Neural progenitor cell (in vitro differentiated cells): ENCODE measurements at regions not wholly inside any gene's neighbourhood (a gene's known extent, or its start where the extent isn't known, plus 50 kb on each side); places are given as distances from the start of the nearest gene placed in this dataset.

Source experiments
- DNase-seq: peaks from one replicate; pipeline ENCODE4 v3.0.0-alpha.2; 2016; ENCODE audit warnings: low spot score
- H2AFZ ChIP-seq: fragments of 200-600 bp; sonication (generic); replicated peaks from 2 replicates; pipeline ENCODE4 v1.6.1; 2016; ENCODE audit warnings: antibody characterized with exemption
- H3F3A ChIP-seq: fragments of 200-600 bp; sonication (generic); 2 replicates; pipeline ENCODE4 v1.6.1; 2016; ENCODE audit warnings: antibody characterized with exemption, low read depth
- H3K27ac ChIP-seq: fragments of 200-600 bp; sonication (generic); 2 replicates; pipeline ENCODE4 v1.5.1; 2016; ENCODE audit warnings: mild to moderate bottlenecking
- H3K27me3 ChIP-seq: fragments of 200-600 bp; sonication (generic); 2 replicates; pipeline ENCODE4 v1.6.1; 2016; ENCODE audit warnings: mild to moderate bottlenecking, moderate library complexity
- H3K36me3 ChIP-seq: fragments of 200-600 bp; sonication (generic); 2 replicates; pipeline ENCODE4 v1.5.1; 2016
- H3K4me1 ChIP-seq: fragments of 200-600 bp; sonication (generic); 2 replicates; pipeline ENCODE4 v1.6.1; 2016; ENCODE audit warnings: mixed run types
- H3K4me2 ChIP-seq: fragments of 200-600 bp; sonication (generic); 2 replicates; pipeline ENCODE4 v1.6.1; 2016
- H3K4me3 ChIP-seq: fragments of 200-600 bp; sonication (generic); 2 replicates; pipeline ENCODE4 v1.5.1; 2016
- H3K79me2 ChIP-seq: fragments of 200-600 bp; sonication (generic); 2 replicates; pipeline ENCODE4 v1.6.1; 2016; ENCODE audit warnings: low read depth
- H3K9ac ChIP-seq: fragments of 200-600 bp; sonication (generic); 2 replicates; pipeline ENCODE4 v1.6.1; 2016
- H3K9me3 ChIP-seq: fragments of 200-600 bp; sonication (generic); 2 replicates; pipeline ENCODE4 v1.5.1; 2016; ENCODE audit warnings: low read depth
- H4K20me1 ChIP-seq: fragments of 200-600 bp; sonication (generic); 2 replicates; pipeline ENCODE4 v1.6.1; 2016; ENCODE audit warnings: low read depth
- H3K27ac Mint-ChIP-seq: 3 replicates; pipeline ENCODE4 v1.8.0; 2021; ENCODE audit warnings: mixed read lengths
- H3K27me3 Mint-ChIP-seq: 2 replicates; pipeline ENCODE4 v1.8.0; 2022; ENCODE audit warnings: low read depth, mild to moderate bottlenecking, inconsistent platforms, moderate library complexity, mixed read lengths; ENCODE audit not compliant: insufficient read depth
- H3K36me3 Mint-ChIP-seq: 3 replicates; pipeline ENCODE4 v1.8.0; 2021; ENCODE audit warnings: mixed read lengths
- H3K4me1 Mint-ChIP-seq: 3 replicates; pipeline ENCODE4 v1.8.0; 2021; ENCODE audit warnings: mixed read lengths
- H3K4me3 Mint-ChIP-seq: 3 replicates; pipeline ENCODE4 v1.8.0; 2021; ENCODE audit warnings: mild to moderate bottlenecking, moderate library complexity, mixed read lengths
- H3K9me3 Mint-ChIP-seq: 3 replicates; pipeline ENCODE4 v1.8.0; 2020; ENCODE audit warnings: mixed read lengths
- EZH2 ChIP-seq: fragments of 200-600 bp; sonication (generic); IDR thresholded peaks from 2 replicates; pipeline ENCODE4 v1.6.1; 2017; ENCODE audit warnings: antibody characterized with exemption, mild to moderate bottlenecking, moderate library complexity
- EZH2phosphoT487 ChIP-seq: fragments of 200-600 bp; sonication (generic); IDR thresholded peaks from 2 replicates; pipeline ENCODE4 v1.6.1; 2017; ENCODE audit warnings: antibody characterized with exemption
- TF ChIP-seq, protein P1 (sequence below): fragments of 200-600 bp; sonication (generic); IDR thresholded peaks from 2 replicates; pipeline ENCODE4 v1.5.1; 2017; ENCODE audit warnings: antibody characterized with exemption, mild to moderate bottlenecking

DNA sequence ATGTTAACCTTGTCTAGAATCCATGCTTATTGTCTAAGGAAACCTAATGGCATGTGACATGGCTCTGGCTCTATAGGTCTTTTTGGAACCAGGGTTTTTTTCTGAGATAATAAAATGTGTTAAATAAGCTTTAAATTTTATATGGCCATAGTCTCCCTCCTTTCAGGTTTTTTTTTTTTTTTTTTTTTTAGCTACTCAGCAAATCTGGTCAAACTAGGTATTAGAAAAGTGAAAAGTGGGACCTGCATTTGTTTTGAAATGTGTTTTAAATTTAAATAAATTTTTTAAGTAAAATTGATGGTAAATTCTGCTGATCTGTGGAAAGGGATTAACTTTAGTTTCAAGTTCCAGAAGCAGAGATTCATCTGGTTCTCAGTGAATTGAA is 52.1 kb upstream of the NANOGP8 start:
- no peak overlapping the region for H3K27ac ChIP-seq
- H3K4me2 ChIP-seq, result no peak overlapping the region
- no peak overlapping the region for H3K9ac ChIP-seq
- no peaks in the 10 kb centered on the region for H3K36me3 ChIP-seq
- no peaks in the 10 kb centered on the region for H3K27me3 ChIP-seq
- Mint-ChIP-seq H3K4me1 (peaks cover 10% of the 10 kb centered on the region), H3K27ac (no peak overlapping the region), H3K36me3 (no peaks in the 10 kb centered on the region), H3K27me3 (no peaks in the 10 kb centered on the region), H3K9me3 (no peaks in the 10 kb centered on the region), H3K4me3 (no peak overlapping the region)
- TF ChIP-seq EZH2phosphoT487 (no peak), EZH2 (no peak)
- TF ChIP-seq, protein P1, sequence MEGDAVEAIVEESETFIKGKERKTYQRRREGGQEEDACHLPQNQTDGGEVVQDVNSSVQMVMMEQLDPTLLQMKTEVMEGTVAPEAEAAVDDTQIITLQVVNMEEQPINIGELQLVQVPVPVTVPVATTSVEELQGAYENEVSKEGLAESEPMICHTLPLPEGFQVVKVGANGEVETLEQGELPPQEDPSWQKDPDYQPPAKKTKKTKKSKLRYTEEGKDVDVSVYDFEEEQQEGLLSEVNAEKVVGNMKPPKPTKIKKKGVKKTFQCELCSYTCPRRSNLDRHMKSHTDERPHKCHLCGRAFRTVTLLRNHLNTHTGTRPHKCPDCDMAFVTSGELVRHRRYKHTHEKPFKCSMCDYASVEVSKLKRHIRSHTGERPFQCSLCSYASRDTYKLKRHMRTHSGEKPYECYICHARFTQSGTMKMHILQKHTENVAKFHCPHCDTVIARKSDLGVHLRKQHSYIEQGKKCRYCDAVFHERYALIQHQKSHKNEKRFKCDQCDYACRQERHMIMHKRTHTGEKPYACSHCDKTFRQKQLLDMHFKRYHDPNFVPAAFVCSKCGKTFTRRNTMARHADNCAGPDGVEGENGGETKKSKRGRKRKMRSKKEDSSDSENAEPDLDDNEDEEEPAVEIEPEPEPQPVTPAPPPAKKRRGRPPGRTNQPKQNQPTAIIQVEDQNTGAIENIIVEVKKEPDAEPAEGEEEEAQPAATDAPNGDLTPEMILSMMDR, result no peak
- H3K4me3 ChIP-seq, result no peak overlapping the region
- H3F3A ChIP-seq, result no peaks in the 10 kb centered on the region
- no peaks in the 10 kb centered on the region for H3K4me1 ChIP-seq
- H3K79me2 ChIP-seq, result no peaks in the 10 kb centered on the region
- DNase-seq, result no peak
- no peak overlapping the region for H2AFZ ChIP-seq
- no peaks in the 10 kb centered on the region for H3K9me3 ChIP-seq
- H4K20me1 ChIP-seq, result no peaks in the 10 kb centered on the region

DNA sequence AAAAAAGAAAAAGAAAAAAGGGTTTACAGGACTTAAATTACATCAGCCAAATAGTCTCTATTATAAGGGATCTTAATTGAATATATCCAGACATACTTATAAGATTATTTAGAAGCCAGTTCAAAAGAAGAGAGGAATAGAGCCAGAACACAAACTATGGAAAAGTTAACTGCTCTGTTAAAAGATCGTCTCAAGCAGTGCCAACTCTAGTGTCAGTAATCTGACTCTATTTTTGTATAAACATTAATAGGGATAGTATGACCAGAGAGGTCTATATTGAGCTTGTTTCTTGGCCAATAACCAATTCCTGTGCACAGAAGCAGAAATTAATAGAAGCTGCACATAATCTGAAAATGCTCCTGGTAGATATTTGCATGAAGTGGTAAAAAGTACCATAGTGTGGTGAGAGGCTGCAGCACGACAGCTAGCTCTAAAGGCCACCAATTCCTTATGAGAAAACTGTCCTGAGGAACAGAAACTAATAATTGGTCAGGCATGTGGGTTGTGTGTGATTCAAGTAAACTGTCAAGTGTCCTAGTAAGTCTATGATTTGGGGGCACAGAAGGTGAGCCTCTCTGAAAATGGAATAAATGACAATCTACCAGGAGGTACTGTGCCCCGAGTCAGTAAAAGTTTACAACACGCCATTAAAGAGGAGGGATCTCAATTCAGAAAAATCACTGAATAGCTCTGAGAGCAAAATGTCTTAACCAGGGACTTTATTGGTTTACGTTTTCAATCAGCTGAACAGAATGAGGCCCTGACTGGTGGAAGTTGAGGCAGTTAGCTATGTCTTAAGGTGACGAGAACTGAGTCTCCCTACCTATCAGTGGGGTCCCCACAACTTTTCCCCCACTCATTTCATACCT is 51.5 kb upstream of the NANOGP8 start:
- Mint-ChIP-seq H3K27ac (no peak overlapping the region), H3K9me3 (no peaks in the 10 kb centered on the region), H3K36me3 (no peaks in the 10 kb centered on the region), H3K27me3 (no peaks in the 10 kb centered on the region), H3K4me1 (peaks cover 7% of the 10 kb centered on the region), H3K4me3 (no peak overlapping the region)
- Histone ChIP-seq H4K20me1 (no peaks in the 10 kb centered on the region), H3K9ac (no peak overlapping the region), H3K27ac (no peak overlapping the region), H3K36me3 (no peaks in the 10 kb centered on the region), H3K27me3 (no peaks in the 10 kb centered on the region), H3K79me2 (no peaks in the 10 kb centered on the region), H3K4me1 (no peaks in the 10 kb centered on the region), H2AFZ (no peak overlapping the region), H3F3A (no peaks in the 10 kb centered on the region), H3K4me2 (no peak overlapping the region), H3K4me3 (no peak overlapping the region), H3K9me3 (no peaks in the 10 kb centered on the region)
- no peak for TF ChIP-seq EZH2
- TF ChIP-seq, protein P1, result no peak
- TF ChIP-seq EZH2phosphoT487, result no peak
- DNase-seq, result no peak
